ENCODE measurements at regions not wholly inside any gene's neighbourhood (a gene's known extent, or its start where the extent isn't known, plus 50 kb on each side); places are given as distances from the start of the nearest gene placed in this dataset.

- intact Hi-C loops (cut with micrococcal nuclease) = no loop called here
- H3K27me3 ChIP-seq (ENCODE audit: control insufficient read depth, insufficient read depth, low read length) = no peaks in the 10 kb centered on the region
These were observed 497.7 kb upstream of the MEF2C start for GRCh38 chr5:89380635-89381034.

More at GRCh38 chr5:89380635-89381034, 497.7 kb upstream of the MEF2C start:
- Histone ChIP-seq H3K27ac (ENCODE audit: insufficient read depth, low read length) (no peak overlapping the region), H2AK9ac (replicated peaks; ENCODE audit: low read depth, low read length, poor library complexity) (no peak overlapping the region), H3K23ac (ENCODE audit: low read depth, low read length) (no peak overlapping the region), H2BK15ac (ENCODE audit: low read depth, low read length) (no peak overlapping the region), H4K91ac (ENCODE audit: insufficient read depth, low read depth, low read length) (no peak overlapping the region), H3K14ac (replicated peaks; ENCODE audit: low read depth, low read length) (no peak overlapping the region), H4K5ac (ENCODE audit: low read depth, low read length) (no peak overlapping the region), H4K20me1 (ENCODE audit: insufficient read depth, low read length) (no peaks in the 10 kb centered on the region), H3K79me1 (ENCODE audit: low read depth in 1 of 2, low read length in 2 of 2) (no peaks in the 10 kb centered on the region), H3K36me3 (ENCODE audit: control insufficient read depth, insufficient read depth, low read length) (no peaks in the 10 kb centered on the region), H2AFZ (replicated peaks; ENCODE audit: low read length, poor library complexity) (no peak overlapping the region), H3K4ac (ENCODE audit: low read depth, low read length) (no peak overlapping the region), H2BK5ac (ENCODE audit: low read depth, low read length, poor library complexity, severe bottlenecking) (no peak overlapping the region), H2BK120ac (ENCODE audit: low read depth, low read length) (no peak overlapping the region), H3K4me2 (ENCODE audit: low read depth, low read length) (no peak overlapping the region), H3K56ac (ENCODE audit: extremely low read depth, insufficient read depth, low read length) (no peak overlapping the region), H3K18ac (ENCODE audit: low read depth, low read length) (no peak overlapping the region), H3K9me3 (ENCODE audit: control insufficient read depth, insufficient read depth, low read length) (no peaks in the 10 kb centered on the region), H2AK5ac (ENCODE audit: low read depth, low read length) (no peak overlapping the region), H3K9ac (ENCODE audit: low read depth, low read length) (no peak overlapping the region), H3K9me1 (ENCODE audit: insufficient read depth, low read length) (no peaks in the 10 kb centered on the region), H4K8ac (ENCODE audit: low read depth in 2 of 2, low read length in 2 of 2) (no peak overlapping the region), H3K4me1 (ENCODE audit: control insufficient read depth, insufficient read depth, low read length) (no peaks in the 10 kb centered on the region), H2BK20ac (ENCODE audit: low read depth, low read length) (no peak overlapping the region), H3K4me3 (ENCODE audit: insufficient read depth, low read depth, low read length) (no peak overlapping the region)
- BruUV-seq (replicated peaks) = no TSS peak
- POLR2A ChIA-PET (ENCODE audit: unreplicated experiment) = no interaction called here
- in situ Hi-C loops (cut with MboI; ENCODE audit: low sequenced_read_pairs) (no loop called here), dilution Hi-C loops (cut with HindIII; ENCODE audit: low sequenced_read_pairs, unreplicated experiment) (no loop called here)
- DNase-seq (no peak), ATAC-seq (ENCODE audit: low read depth) (no peak)
- CTCF ChIA-PET = no interaction called here
- TF ChIP-seq USF2 (IDR thresholded peaks at IDR 0.05; ENCODE audit: low read depth, low read length) = no peak
- TF ChIP-seq, protein P1, sequence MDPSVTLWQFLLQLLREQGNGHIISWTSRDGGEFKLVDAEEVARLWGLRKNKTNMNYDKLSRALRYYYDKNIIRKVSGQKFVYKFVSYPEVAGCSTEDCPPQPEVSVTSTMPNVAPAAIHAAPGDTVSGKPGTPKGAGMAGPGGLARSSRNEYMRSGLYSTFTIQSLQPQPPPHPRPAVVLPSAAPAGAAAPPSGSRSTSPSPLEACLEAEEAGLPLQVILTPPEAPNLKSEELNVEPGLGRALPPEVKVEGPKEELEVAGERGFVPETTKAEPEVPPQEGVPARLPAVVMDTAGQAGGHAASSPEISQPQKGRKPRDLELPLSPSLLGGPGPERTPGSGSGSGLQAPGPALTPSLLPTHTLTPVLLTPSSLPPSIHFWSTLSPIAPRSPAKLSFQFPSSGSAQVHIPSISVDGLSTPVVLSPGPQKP (IDR thresholded peaks at IDR 0.05; ENCODE audit: borderline replicate concordance, low read depth, low read length) = no peak
- no peak for TF ChIP-seq SMC3 (IDR thresholded peaks at IDR 0.05; ENCODE audit: low read depth, low read length)
- TF ChIP-seq POLR2A (IDR thresholded peaks at IDR 0.05; ENCODE audit: low read depth, low read length) = no peak
- no peak for TF ChIP-seq MXI1 (IDR thresholded peaks at IDR 0.05; ENCODE audit: borderline replicate concordance, low read depth, low read length)
- TF ChIP-seq NFE2L2 (IDR thresholded peaks at IDR 0.05; ENCODE audit: low read depth, low read length) = no peak
- no peak for TF ChIP-seq CHD1 (IDR thresholded peaks at IDR 0.05; ENCODE audit: low read depth, low read length)
- no peak for TF ChIP-seq RAD21 (IDR thresholded peaks at IDR 0.05; ENCODE audit: low read length)
- TF ChIP-seq BHLHE40 (IDR thresholded peaks at IDR 0.05; ENCODE audit: low read depth, low read length) = no peak
